WTC11 (cell line): ENCODE measurements at regions not wholly inside any gene's neighbourhood (a gene's known extent, or its start where the extent isn't known, plus 50 kb on each side); places are given as distances from the start of the nearest gene placed in this dataset.

Experiments
- ATAC-seq: fragments of 200-7000 bp; cut with Tn5 transposase; 2 replicates; pipeline ENCODE4 v1.10.0; 2021; ENCODE audit warnings: mild to moderate bottlenecking, moderate library complexity
- CTCF ChIA-PET: fragments of 300-600 bp; sonication (Branson Sonifier 250); formaldehyde crosslinking; loops from one replicate; lab custom pipeline; 2021; ENCODE audit warnings: antibody characterized with exemption; lab: Charles Lee
- POLR2A ChIA-PET: fragments of 350-600 bp; sonication (Branson Sonifier 250); formaldehyde crosslinking; loops from one replicate; lab custom pipeline; 2021; ENCODE audit warnings: antibody characterized with exemption; lab: Charles Lee
- DNase-seq: peaks from one replicate; pipeline ENCODE4 v3.0.0; 2021; ENCODE audit warnings: low spot score
- H3K27ac Mint-ChIP-seq: 2 replicates; pipeline ENCODE4 v1.8.0; 2021; ENCODE audit warnings: mixed read lengths
- H3K27me3 Mint-ChIP-seq: 2 replicates; pipeline ENCODE4 v1.8.0; 2021; ENCODE audit warnings: low read depth, mild to moderate bottlenecking, moderate library complexity, mixed read lengths
- H3K36me3 Mint-ChIP-seq: 2 replicates; pipeline ENCODE4 v1.8.0; 2021; ENCODE audit warnings: mixed read lengths
- H3K4me1 Mint-ChIP-seq: 2 replicates; pipeline ENCODE4 v1.8.0; 2022; ENCODE audit warnings: mixed read lengths
- H3K4me3 Mint-ChIP-seq: 2 replicates; pipeline ENCODE4 v1.8.0; 2021; ENCODE audit warnings: mild to moderate bottlenecking, moderate library complexity, mixed read lengths
- H3K9me3 Mint-ChIP-seq: 2 replicates; pipeline ENCODE4 v1.8.0; 2021; ENCODE audit warnings: mixed read lengths
- AR ChIP-seq: fragments of 250-450 bp; sonication (Bioruptor Pico); IDR thresholded peaks from 2 replicates; pipeline ENCODE4 v1.9.0; 2021; ENCODE audit warnings: mild to moderate bottlenecking
- ATF6 ChIP-seq: sonication (generic); formaldehyde crosslinking; IDR thresholded peaks from 2 replicates; pipeline ENCODE4 v1.8.1; 2023; ENCODE audit warnings: mild to moderate bottlenecking, missing genetic modification reagents
- CREB1 ChIP-seq: sonication (generic); formaldehyde crosslinking; IDR thresholded peaks from 2 replicates; pipeline ENCODE4 v1.8.0; 2023; ENCODE audit warnings: mild to moderate bottlenecking, missing genetic modification reagents
- CREM ChIP-seq: sonication (generic); formaldehyde crosslinking; IDR thresholded peaks from 2 replicates; pipeline ENCODE4 v1.8.1; 2022; ENCODE audit warnings: mild to moderate bottlenecking, missing genetic modification reagents, moderate library complexity
- CTCF ChIP-seq: fragments of 200-600 bp; IDR thresholded peaks from 2 replicates; pipeline ENCODE4 v1.8.0; 2022; ENCODE audit warnings: antibody characterized with exemption
- E2F5 ChIP-seq: sonication (generic); formaldehyde crosslinking; IDR thresholded peaks from 2 replicates; pipeline ENCODE4 v1.8.1; 2022; ENCODE audit warnings: mild to moderate bottlenecking, moderate library complexity, missing genetic modification reagents
- FOXK1 ChIP-seq: sonication (generic); formaldehyde crosslinking; IDR thresholded peaks from 2 replicates; pipeline ENCODE4 v1.8.0; 2022; ENCODE audit warnings: mild to moderate bottlenecking, moderate library complexity, missing genetic modification reagents
- FOXP1 ChIP-seq: sonication (generic); formaldehyde crosslinking; IDR thresholded peaks from 2 replicates; pipeline ENCODE4 v1.8.0; 2022; ENCODE audit warnings: missing genetic modification reagents, mild to moderate bottlenecking, moderate library complexity, borderline replicate concordance
- GTF2I ChIP-seq: fragments of 250-450 bp; sonication (Bioruptor Pico); conservative IDR thresholded peaks from 2 replicates; pipeline ENCODE4 v1.4.0; 2021; ENCODE audit warnings: mild to moderate bottlenecking
- IRF2 ChIP-seq: sonication (generic); formaldehyde crosslinking; IDR thresholded peaks from 2 replicates; pipeline ENCODE4 v1.8.0; 2022; ENCODE audit warnings: low read depth, missing genetic modification reagents, borderline replicate concordance
- NFYB ChIP-seq: sonication (generic); formaldehyde crosslinking; conservative IDR thresholded peaks from 2 replicates; pipeline ENCODE4 v1.8.0; 2022; ENCODE audit warnings: low read depth, missing genetic modification reagents
- NR1H2 ChIP-seq: sonication (generic); formaldehyde crosslinking; IDR thresholded peaks from 2 replicates; pipeline ENCODE4 v1.9.0; 2021; ENCODE audit warnings: mild to moderate bottlenecking, moderate library complexity, missing genetic modification reagents
- OVOL2 ChIP-seq: fragments of 250-450 bp; sonication (Bioruptor Pico); IDR thresholded peaks from 2 replicates; pipeline ENCODE4 v1.9.0; 2021; ENCODE audit warnings: mild to moderate bottlenecking, borderline replicate concordance
- PREB ChIP-seq: sonication (generic); formaldehyde crosslinking; IDR thresholded peaks from 2 replicates; pipeline ENCODE4 v1.8.1; 2022; ENCODE audit warnings: mild to moderate bottlenecking, missing genetic modification reagents, moderate library complexity, borderline replicate concordance
- RORB ChIP-seq: fragments of 250-450 bp; sonication (Bioruptor Pico); IDR thresholded peaks from 2 replicates; pipeline ENCODE4 v1.9.0; 2021; ENCODE audit warnings: mild to moderate bottlenecking
- USF1 ChIP-seq: sonication (generic); formaldehyde crosslinking; IDR thresholded peaks from 2 replicates; pipeline ENCODE4 v1.8.0; 2022; ENCODE audit warnings: mild to moderate bottlenecking, missing genetic modification reagents
- ZBTB21 ChIP-seq: sonication (generic); formaldehyde crosslinking; IDR thresholded peaks from 2 replicates; pipeline ENCODE4 v1.8.1; 2023; ENCODE audit warnings: mild to moderate bottlenecking, missing genetic modification reagents, borderline replicate concordance

- Mint-ChIP-seq H3K4me3 (no peak overlapping the region), H3K36me3 (no peaks in the 10 kb centered on the region), H3K27me3 (no peaks in the 10 kb centered on the region), H3K4me1 (peaks cover 42% of the 10 kb centered on the region), H3K27ac (peak overlapping the region; percentile 87), H3K9me3 (no peaks in the 10 kb centered on the region)
- DNase-seq, result no peak
- TF ChIP-seq ZBTB21 (no peak), AR (CRISPR knock-in tag) (no peak)
- ATAC-seq, result peak; percentile 75
- ChIA-PET CTCF (interaction anchor here (1.2 to 1.7 kb wide), 2 partner anchors 26 to 333 kb away, joined by 4 to 7 read pairs; no protein-coding TSS in a partner anchor), POLR2A (no interaction called here)
Measured at GRCh38 chr2:167785606-167786216, 461.7 kb downstream of the STK39 start.

- POLR2A ChIA-PET, result no interaction called here
- no peak for DNase-seq
- no peak overlapping the region for H3K4me3 Mint-ChIP-seq
- H3K27me3 Mint-ChIP-seq, result no peaks in the 10 kb centered on the region
- TF ChIP-seq FOXP1 (CRISPR knock-in tag), result no peak
- TF ChIP-seq, all 79 proteins: peak for 0
- H3K4me1 Mint-ChIP-seq, result peaks cover 38% of the 10 kb centered on the region
- no peaks in the 10 kb centered on the region for H3K36me3 Mint-ChIP-seq
- CTCF ChIA-PET, result interaction anchor here (1.8 kb wide), 1 partner anchor 25 kb away, joined by 4 read pairs; no protein-coding TSS in a partner anchor
- no peak; the same call in 1 of the 2 replicates for ATAC-seq
- H3K27ac Mint-ChIP-seq, result no peak overlapping the region
- H3K9me3 Mint-ChIP-seq, result no peaks in the 10 kb centered on the region
Measured at GRCh38 chr2:167784084-167784425, 463.3 kb downstream of the STK39 start.

GRCh38 chr2:167783261-167784083, 463.9 kb downstream of the STK39 start:
- DNase-seq (no peak), ATAC-seq (peak; percentile 55)
- Mint-ChIP-seq H3K36me3 (no peaks in the 10 kb centered on the region), H3K27me3 (no peaks in the 10 kb centered on the region), H3K4me1 (peaks cover 38% of the 10 kb centered on the region), H3K9me3 (no peaks in the 10 kb centered on the region), H3K27ac (peak overlapping the region; percentile 60; the same call in 1 of the 2 replicates), H3K4me3 (no peak overlapping the region)
- ChIA-PET CTCF (interaction anchor here (1.8 kb wide), 1 partner anchor 24 kb away, joined by 4 read pairs; no protein-coding TSS in a partner anchor), POLR2A (no interaction called here)
- TF ChIP-seq E2F5, result no peak
- no peak for TF ChIP-seq PREB (CRISPR knock-in tag)
- TF ChIP-seq FOXK1, result no peak
- no peak for TF ChIP-seq IRF2 (CRISPR knock-in tag)
- no peak for TF ChIP-seq RORB (CRISPR knock-in tag)
- TF ChIP-seq OVOL2 (CRISPR knock-in tag), result no peak
- no peak for TF ChIP-seq USF1
- TF ChIP-seq ATF6, result no peak
- no peak for TF ChIP-seq CREM (CRISPR knock-in tag)
- no peak for TF ChIP-seq NFYB
- TF ChIP-seq NR1H2, result no peak
- TF ChIP-seq GTF2I (CRISPR knock-in tag), result no peak
- TF ChIP-seq CREB1 (CRISPR knock-in tag), result no peak
- no peak for TF ChIP-seq CTCF
